ENCODE measurements at regions not wholly inside any gene's neighbourhood (a gene's known extent, or its start where the extent isn't known, plus 50 kb on each side); places are given as distances from the start of the nearest gene placed in this dataset.
"Not testable (repeated sequence)": the region's sequence is repeated elsewhere in the genome, so short reads cannot be mapped to it uniquely, and the experiment has no call there.

GRCh38 chr14:86750488-86750887 lies 1220.5 kb downstream of the FLRT2 start:
- TF ChIP-seq CTCF (IDR thresholded peaks at IDR 0.05; ENCODE audit: poor library complexity); EZH2 (IDR thresholded peaks at IDR 0.05; ENCODE audit: borderline replicate concordance); EZH2phosphoT487 (IDR thresholded peaks at IDR 0.05; ENCODE audit: low read depth, severe bottlenecking, unreplicated experiment): not testable (repeated sequence)

Measured in hepatocyte (in vitro differentiated cells).